Small intestine (tissue), 7 donors: ENCODE measurements at regions not wholly inside any gene's neighbourhood (a gene's known extent, or its start where the extent isn't known, plus 50 kb on each side); places are given as distances from the start of the nearest gene placed in this dataset.

Experiments used
- DNase-seq, 2 donors: peaks; one replicate each; pipeline versions ENCODE4 v3.0.0 to v3.0.0-alpha.2; 2013
- FAIRE-seq: peaks from 2 replicates; lab custom pipeline; 2012; peaks lifted over from hg19 to GRCh38; lab: Jason Lieb, UNC
- H3K27ac ChIP-seq, 3 donors: one replicate each; pipeline ENCODE4 v1.5.1; 2013; ENCODE audit warnings: low read length in 2 of 3, mild to moderate bottlenecking in 2 of 3, control low read depth in 1 of 3, inconsistent platforms in 1 of 3, low read depth in 1 of 3, moderate library complexity in 1 of 3
- H3K27me3 ChIP-seq, 3 donors: one replicate each; pipeline ENCODE4 v1.6.1; 2013; ENCODE audit warnings: low read length in 3 of 3, inconsistent platforms in 1 of 3; ENCODE audit not compliant: control insufficient read depth in 3 of 3, insufficient read depth in 3 of 3
- H3K36me3 ChIP-seq, 3 donors: one replicate each; pipeline ENCODE4 v1.6.1; 2013; ENCODE audit warnings: low read length in 3 of 3, inconsistent platforms in 1 of 3, low read depth in 1 of 3, mild to moderate bottlenecking in 1 of 3, moderate library complexity in 1 of 3; ENCODE audit not compliant: control insufficient read depth in 3 of 3, insufficient read depth in 2 of 3
- H3K4me1 ChIP-seq, 3 donors: one replicate each; pipeline ENCODE4 v1.6.1; 2013; ENCODE audit warnings: low read length in 2 of 3, inconsistent platforms in 1 of 3, low read depth in 1 of 3, mild to moderate bottlenecking in 1 of 3, moderate library complexity in 1 of 3; ENCODE audit not compliant: control insufficient read depth in 3 of 3, insufficient read depth in 2 of 3
- H3K4me3 ChIP-seq, 3 donors: one replicate each; pipeline ENCODE4 v1.5.1; 2013; ENCODE audit warnings: low read length in 3 of 3, control low read depth in 1 of 3, inconsistent platforms in 1 of 3, low read depth in 1 of 3, mild to moderate bottlenecking in 1 of 3, moderate library complexity in 1 of 3
- H3K9me3 ChIP-seq, 2 donors: one replicate each; pipeline ENCODE4 v1.6.1; 2013; ENCODE audit warnings: low read depth in 1 of 2, low read length in 1 of 2; ENCODE audit not compliant: control insufficient read depth in 2 of 2, insufficient read depth in 1 of 2
- WGBS, 3 donors: extraction: QIAGEN DNeasy Blood & Tissue Kit; methylation state at CpG; one replicate each; pipeline ENCODE4 v1.1.7; 2013; 5-methylcytosine and 5-hydroxymethylcytosine counted together
- donor health status: healthy with polysubstance abuse.
- donor health status: control.
- donor health status: control.
- donor health status: Bipolar disorder and iron deficiency.
- donor health status: healthy.

DNA sequence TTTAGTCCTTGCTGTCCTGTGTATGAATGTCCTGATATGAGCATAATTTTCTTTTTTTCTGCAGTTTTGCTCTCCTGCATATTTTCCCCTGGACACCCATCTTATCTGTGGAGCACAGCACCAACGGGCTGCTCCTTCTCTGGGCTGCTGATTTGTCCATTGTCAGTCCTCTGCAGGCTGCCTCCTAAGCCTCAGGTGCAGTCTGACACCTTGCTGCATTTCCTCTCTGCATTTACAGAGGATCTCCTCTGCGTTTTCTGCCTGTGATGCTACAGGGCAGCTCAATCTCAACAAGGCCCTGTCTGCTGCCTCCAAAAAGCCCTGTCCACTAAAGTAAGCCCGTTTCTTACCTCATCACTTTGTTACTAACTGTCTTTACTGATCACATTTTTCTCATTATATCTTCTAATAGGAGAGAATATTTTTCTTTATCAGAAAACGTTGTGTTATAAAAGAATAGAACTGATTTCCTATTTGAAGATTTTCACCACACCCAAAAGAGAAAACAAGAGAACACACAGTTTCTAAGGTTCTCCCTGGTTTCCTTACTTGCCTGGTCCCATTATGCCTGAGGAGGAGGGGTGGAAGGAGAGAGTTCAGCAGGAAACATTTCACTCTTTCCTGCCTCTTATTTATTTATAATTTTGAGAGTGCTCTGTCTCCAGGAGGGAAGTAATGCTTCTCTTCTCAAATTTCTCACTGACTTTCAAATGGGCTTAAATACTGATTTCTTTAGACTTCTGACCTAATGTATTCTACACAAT, 65.6 kb upstream of the TDRD3 start:
- H3K4me1 ChIP-seq, result no peaks in the 10 kb centered on the region
- no peak overlapping the region for H3K27ac ChIP-seq
- FAIRE-seq (no peak), DNase-seq (no peak)
- no peaks in the 10 kb centered on the region for H3K36me3 ChIP-seq
- no peaks in the 10 kb centered on the region for H3K9me3 ChIP-seq
- H3K4me3 ChIP-seq, result no peak overlapping the region
- H3K27me3 ChIP-seq, result no peaks in the 10 kb centered on the region
- WGBS, 3 donors, result 47 to 54% (median 51%) methylated on average over 4 of the region's 4 CpGs

- H3K4me1 ChIP-seq, result no peaks in the 10 kb centered on the region
- H3K9me3 ChIP-seq, result no peaks in the 10 kb centered on the region
- H3K4me3 ChIP-seq, result no peak overlapping the region
- FAIRE-seq (no peak), DNase-seq (no peak)
- H3K27me3 ChIP-seq, result no peaks in the 10 kb centered on the region
- H3K27ac ChIP-seq, result no peak overlapping the region
- WGBS, 3 donors, result 61 to 81% (median 67%) methylated on average over 1 of the region's 1 CpG
- no peaks in the 10 kb centered on the region for H3K36me3 ChIP-seq
These were observed 64.3 kb upstream of the TDRD3 start for GRCh38 chr13:60332682-60333081.

- H3K36me3 ChIP-seq, result no peaks in the 10 kb centered on the region
- no peak for DNase-seq
- H3K4me3 ChIP-seq, result no peak overlapping the region
- H3K27me3 ChIP-seq, result no peaks in the 10 kb centered on the region
- H3K27ac ChIP-seq, result no peak overlapping the region
- H3K9me3 ChIP-seq, result no peaks in the 10 kb centered on the region
- 12 to 25% (median 19%) methylated on average over 1 of the region's 1 CpG for WGBS, 3 donors
- H3K4me1 ChIP-seq, result no peaks in the 10 kb centered on the region
- no peak for FAIRE-seq
These were observed 62.7 kb upstream of the TDRD3 start for GRCh38 chr13:60334310-60334709.

GRCh38 chr13:60335531-60335930, 61.5 kb upstream of the TDRD3 start:
- DNase-seq, result peak; percentile 9 to 12
- Histone ChIP-seq H3K27me3 (no peaks in the 10 kb centered on the region), H3K4me1 (no peaks in the 10 kb centered on the region), H3K36me3 (no peaks in the 10 kb centered on the region), H3K4me3 (no peak overlapping the region), H3K27ac (no peak overlapping the region), H3K9me3 (no peaks in the 10 kb centered on the region)
- peak; percentile 94 for FAIRE-seq
- 0 to 2% (median 0%) methylated on average over 1 of the region's 1 CpG for WGBS, 3 donors

GRCh38 chr13:60338754-60339153, 58.3 kb upstream of the TDRD3 start:
- no peak overlapping the region for H3K4me3 ChIP-seq
- no peak for DNase-seq
- H3K4me1 ChIP-seq, result no peaks in the 10 kb centered on the region
- H3K27me3 ChIP-seq, result peaks cover 0 to 3% (median 0%) of the 10 kb centered on the region in 3 donors
- no peak for FAIRE-seq
- no peaks in the 10 kb centered on the region for H3K9me3 ChIP-seq
- no peak overlapping the region for H3K27ac ChIP-seq
- H3K36me3 ChIP-seq, result no peaks in the 10 kb centered on the region
- 91 to 98% (median 94%) methylated on average over 2 of the region's 2 CpGs for WGBS, 3 donors

- no peak overlapping the region for H3K4me3 ChIP-seq
- no peak for DNase-seq
- WGBS, 3 donors, result 36 to 70% (median 46%) methylated on average over 1 of the region's 1 CpG
- no peaks in the 10 kb centered on the region for H3K4me1 ChIP-seq
- H3K27me3 ChIP-seq, result peaks cover 0 to 6% (median 0%) of the 10 kb centered on the region in 3 donors
- no peak overlapping the region for H3K27ac ChIP-seq
- FAIRE-seq, result no peak
- H3K36me3 ChIP-seq, result no peaks in the 10 kb centered on the region
- H3K9me3 ChIP-seq, result no peaks in the 10 kb centered on the region
These were observed 53.0 kb upstream of the TDRD3 start for GRCh38 chr13:60343978-60344377.

DNA sequence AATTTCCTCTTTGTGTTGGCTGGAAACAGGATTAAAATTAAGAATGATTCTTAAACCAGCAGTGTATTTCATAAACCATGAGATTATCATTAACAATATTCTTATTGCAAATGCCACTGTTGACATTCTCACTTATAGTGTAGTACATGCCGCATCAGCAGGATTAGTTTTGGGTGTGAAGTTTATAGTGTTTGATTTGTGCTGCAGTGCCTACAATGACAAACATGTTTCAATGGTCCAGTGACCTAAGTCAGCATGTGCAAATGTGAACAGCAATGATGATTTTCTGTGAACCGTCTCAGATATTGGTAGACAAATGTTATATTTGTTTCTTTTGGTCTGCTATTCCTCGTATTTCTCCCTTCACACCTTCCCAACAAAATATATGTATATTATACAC, 49.8 kb upstream of the TDRD3 start:
- H3K27ac ChIP-seq, result no peak overlapping the region
- FAIRE-seq, result no peak

More for the DNA sequence above, 49.8 kb upstream of the TDRD3 start:
- Histone ChIP-seq H3K4me3 (no peak overlapping the region), H3K36me3 (no peaks in the 10 kb centered on the region), H3K4me1 (no peaks in the 10 kb centered on the region), H3K9me3 (no peaks in the 10 kb centered on the region), H3K27me3 (peaks cover 0 to 3% (median 0%) of the 10 kb centered on the region in 3 donors)
- 82 to 88% (median 87%) methylated on average over 3 of the region's 3 CpGs for WGBS, 3 donors
- DNase-seq, result no peak
